DND-41 (cell line): ENCODE measurements at regions not wholly inside any gene's neighbourhood (a gene's known extent, or its start where the extent isn't known, plus 50 kb on each side); places are given as distances from the start of the nearest gene placed in this dataset.

ENCODE experiments used
- ATAC-seq: fragments of 200-7000 bp; cut with Tn5 transposase; 3 replicates; pipeline ENCODE4 v1.9.1; 2021; ENCODE audit warnings: low read depth; ENCODE audit not compliant: insufficient read depth
- DNase-seq: peaks from one replicate; pipeline ENCODE4 v3.0.0-alpha.2; 2020
- H2AFZ ChIP-seq: 2 replicates; pipeline ENCODE4 v1.6.0; 2012; ENCODE audit warnings: low read depth, low read length
- H3K27ac ChIP-seq: 2 replicates; pipeline ENCODE4 v1.5.1; 2012; ENCODE audit warnings: low read length, inconsistent platforms
- H3K27me3 ChIP-seq: fragments of 200-600 bp; sonication (generic); 2 replicates; pipeline ENCODE4 v1.6.0; 2012; ENCODE audit warnings: low read length, mild to moderate bottlenecking, inconsistent platforms; ENCODE audit not compliant: insufficient read depth, poor library complexity
- H3K36me3 ChIP-seq: 2 replicates; pipeline ENCODE4 v1.5.1; 2012; ENCODE audit warnings: low read length, inconsistent platforms; ENCODE audit not compliant: insufficient read depth
- H3K4me1 ChIP-seq: 2 replicates; pipeline ENCODE4 v1.5.1; 2012; ENCODE audit warnings: mild to moderate bottlenecking, low read length; ENCODE audit not compliant: insufficient read depth
- H3K4me2 ChIP-seq: 2 replicates; pipeline ENCODE4 v1.6.0; 2012; ENCODE audit warnings: mild to moderate bottlenecking, moderate library complexity, low read length, inconsistent platforms; ENCODE audit not compliant: insufficient read depth
- H3K4me3 ChIP-seq, 2 experiments: fragments of 200-600 bp in 1 of 2; shearing (Covaris generic) in 1 of 2; 2 replicates each; pipeline ENCODE4 v1.5.1; 2012 to 2016; ENCODE audit warnings: inconsistent platforms in 2 of 2, low read length in 2 of 2, mild to moderate bottlenecking in 2 of 2, low read depth in 1 of 2, moderate library complexity in 1 of 2
- H3K79me2 ChIP-seq: 2 replicates; pipeline ENCODE4 v1.6.0; 2012; ENCODE audit warnings: low read length, inconsistent platforms; ENCODE audit not compliant: insufficient read depth
- H3K9ac ChIP-seq: 2 replicates; pipeline ENCODE4 v1.6.0; 2012; ENCODE audit warnings: low read depth, mild to moderate bottlenecking, inconsistent platforms, low read length, moderate library complexity
- H3K9me3 ChIP-seq: 2 replicates; pipeline ENCODE4 v1.5.1; 2012; ENCODE audit warnings: low read length, moderate library complexity, mild to moderate bottlenecking, inconsistent platforms; ENCODE audit not compliant: insufficient read depth, severe bottlenecking
- H4K20me1 ChIP-seq: 2 replicates; pipeline ENCODE4 v1.6.0; 2012; ENCODE audit warnings: low read length; ENCODE audit not compliant: insufficient read depth
- EZH2 ChIP-seq: IDR thresholded peaks from 3 replicates; pipeline ENCODE4 v1.6.1; 2012; ENCODE audit warnings: borderline replicate concordance, low read depth, mild to moderate bottlenecking, moderate library complexity, low read length, inconsistent platforms; ENCODE audit not compliant: severe bottlenecking
- TF ChIP-seq, protein P1 (sequence below): IDR thresholded peaks from 2 replicates; pipeline ENCODE4 v1.5.1; 2012; ENCODE audit warnings: borderline replicate concordance, low read length, moderate library complexity, mild to moderate bottlenecking; ENCODE audit not compliant: poor library complexity, severe bottlenecking; ENCODE audit errors: extremely low read depth

- no peaks in the 10 kb centered on the region for H4K20me1 ChIP-seq
- no peak overlapping the region for H3K9ac ChIP-seq
- no peak overlapping the region for H3K4me3 ChIP-seq
- H3K27ac ChIP-seq: no peak overlapping the region
- no peak overlapping the region for H3K4me2 ChIP-seq
- H3K79me2 ChIP-seq: no peaks in the 10 kb centered on the region
- no peak for DNase-seq
- no peaks in the 10 kb centered on the region for H3K36me3 ChIP-seq
- H2AFZ ChIP-seq: no peak overlapping the region
- H3K9me3 ChIP-seq: no peaks in the 10 kb centered on the region
- H3K4me1 ChIP-seq: no peaks in the 10 kb centered on the region
- no peak for TF ChIP-seq EZH2
- TF ChIP-seq, protein P1, sequence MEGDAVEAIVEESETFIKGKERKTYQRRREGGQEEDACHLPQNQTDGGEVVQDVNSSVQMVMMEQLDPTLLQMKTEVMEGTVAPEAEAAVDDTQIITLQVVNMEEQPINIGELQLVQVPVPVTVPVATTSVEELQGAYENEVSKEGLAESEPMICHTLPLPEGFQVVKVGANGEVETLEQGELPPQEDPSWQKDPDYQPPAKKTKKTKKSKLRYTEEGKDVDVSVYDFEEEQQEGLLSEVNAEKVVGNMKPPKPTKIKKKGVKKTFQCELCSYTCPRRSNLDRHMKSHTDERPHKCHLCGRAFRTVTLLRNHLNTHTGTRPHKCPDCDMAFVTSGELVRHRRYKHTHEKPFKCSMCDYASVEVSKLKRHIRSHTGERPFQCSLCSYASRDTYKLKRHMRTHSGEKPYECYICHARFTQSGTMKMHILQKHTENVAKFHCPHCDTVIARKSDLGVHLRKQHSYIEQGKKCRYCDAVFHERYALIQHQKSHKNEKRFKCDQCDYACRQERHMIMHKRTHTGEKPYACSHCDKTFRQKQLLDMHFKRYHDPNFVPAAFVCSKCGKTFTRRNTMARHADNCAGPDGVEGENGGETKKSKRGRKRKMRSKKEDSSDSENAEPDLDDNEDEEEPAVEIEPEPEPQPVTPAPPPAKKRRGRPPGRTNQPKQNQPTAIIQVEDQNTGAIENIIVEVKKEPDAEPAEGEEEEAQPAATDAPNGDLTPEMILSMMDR: no peak
- ATAC-seq: 0 out of 3 replicates have a peak, but pooled peaks have one; percentile 35
- no peaks in the 10 kb centered on the region for H3K27me3 ChIP-seq
Observed at GRCh38 chr5:35470866-35471265, 146.8 kb upstream of the SPEF2 start.

DNA sequence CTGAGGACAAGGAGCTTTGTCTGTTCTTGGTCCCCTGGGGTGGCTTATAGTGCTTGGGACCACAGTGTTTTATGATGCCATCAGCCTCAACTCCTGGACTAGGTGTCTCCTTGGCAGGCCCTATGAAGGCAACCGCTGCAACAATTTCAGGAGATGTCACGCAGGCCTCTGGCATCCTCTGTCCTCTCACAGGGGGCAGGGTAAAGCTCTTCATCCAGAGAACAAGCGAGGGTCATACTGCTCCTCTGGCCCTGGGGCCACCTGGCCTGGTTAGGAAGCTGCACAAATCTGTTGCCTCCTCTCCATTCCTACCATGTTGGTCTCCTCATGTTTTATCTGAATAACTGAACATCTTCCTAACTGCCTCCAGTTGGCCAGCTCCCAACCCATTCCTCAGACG, 148.9 kb upstream of the SPEF2 start:
- Histone ChIP-seq H4K20me1 (no peaks in the 10 kb centered on the region), H3K4me1 (no peaks in the 10 kb centered on the region), H3K79me2 (no peaks in the 10 kb centered on the region), H3K27ac (no peak overlapping the region), H3K4me3 (no peak overlapping the region), H3K27me3 (no peaks in the 10 kb centered on the region), H2AFZ (no peak overlapping the region), H3K9me3 (no peaks in the 10 kb centered on the region), H3K4me2 (no peak overlapping the region), H3K9ac (no peak overlapping the region), H3K36me3 (no peaks in the 10 kb centered on the region)
- no peak for DNase-seq
- TF ChIP-seq EZH2: no peak
- TF ChIP-seq, protein P1: no peak
- ATAC-seq: no peak

GRCh38 chr5:35466746-35467145, 150.9 kb upstream of the SPEF2 start:
- no peak for ATAC-seq
- no peak overlapping the region for H3K9ac ChIP-seq
- H3K4me2 ChIP-seq: no peak overlapping the region
- H3K4me3 ChIP-seq: no peak overlapping the region
- no peak overlapping the region for H3K27ac ChIP-seq
- TF ChIP-seq, protein P1: no peak
- TF ChIP-seq EZH2: no peak
- H3K36me3 ChIP-seq: no peaks in the 10 kb centered on the region
- H3K4me1 ChIP-seq: no peaks in the 10 kb centered on the region
- no peaks in the 10 kb centered on the region for H3K27me3 ChIP-seq
- no peaks in the 10 kb centered on the region for H3K79me2 ChIP-seq
- no peak for DNase-seq
- H4K20me1 ChIP-seq: no peaks in the 10 kb centered on the region
- H2AFZ ChIP-seq: no peak overlapping the region
- no peaks in the 10 kb centered on the region for H3K9me3 ChIP-seq

DNA sequence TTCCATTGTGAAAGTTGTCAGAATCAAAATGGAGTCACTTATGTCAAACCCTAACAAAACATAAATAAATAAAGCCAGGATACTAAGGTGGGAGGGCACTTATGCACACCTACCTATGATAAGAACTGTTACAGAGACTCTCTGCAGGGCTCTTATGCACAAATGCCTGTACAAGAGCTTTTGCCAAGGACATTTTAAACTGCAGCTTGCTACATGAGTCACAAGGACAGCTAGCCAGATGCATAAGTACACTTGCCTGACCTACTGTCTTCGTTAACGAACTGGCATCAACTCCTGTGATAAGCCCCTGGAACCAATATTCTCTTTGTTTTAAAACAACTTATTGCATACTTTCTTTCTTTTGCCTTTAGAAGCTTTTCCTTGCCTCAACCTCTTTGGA, 152.9 kb upstream of the SPEF2 start:
- Histone ChIP-seq H3K36me3 (no peaks in the 10 kb centered on the region), H3K9me3 (no peaks in the 10 kb centered on the region), H4K20me1 (no peaks in the 10 kb centered on the region), H3K27me3 (no peaks in the 10 kb centered on the region), H3K9ac (no peak overlapping the region), H3K79me2 (no peaks in the 10 kb centered on the region), H3K4me1 (no peaks in the 10 kb centered on the region), H2AFZ (no peak overlapping the region), H3K4me2 (no peak overlapping the region), H3K4me3 (no peak overlapping the region), H3K27ac (no peak overlapping the region)
- TF ChIP-seq, protein P1: no peak
- TF ChIP-seq EZH2: no peak
- ATAC-seq (no peak), DNase-seq (no peak)
